IMR-90 (cell line): ENCODE measurements at regions not wholly inside any gene's neighbourhood (a gene's known extent, or its start where the extent isn't known, plus 50 kb on each side); places are given as distances from the start of the nearest gene placed in this dataset.

Source experiments
- ATAC-seq: fragments of 200-7000 bp; cut with Tn5 transposase; 2 replicates; pipeline ENCODE4 v1.9.1; 2020; ENCODE audit warnings: low read depth, mild to moderate bottlenecking, moderate library complexity
- BruUV-seq: library from RNA; stranded (reverse); fragments of 400-500 nt; replicated peaks from 2 replicates; lab custom pipeline; 2021; lab: Mats Ljungman, UMichigan
- CTCF ChIA-PET: fragments of 300-600 bp; formaldehyde crosslinking; extraction: SDS; loops from one replicate; lab custom pipeline; 2021; ENCODE audit warnings: antibody characterized with exemption; lab: Yijun Ruan, JAX
- POLR2A ChIA-PET: fragments of 300-600 bp; sonication (Branson Sonifier 250); formaldehyde crosslinking; loops from one replicate; lab custom pipeline; 2022; ENCODE audit warnings: antibody characterized with exemption; ENCODE audit not compliant: unreplicated experiment; lab: Charles Lee
- DNase-seq: peaks from one replicate; pipeline ENCODE4 v3.0.0; 2013
- H2AFZ ChIP-seq: replicated peaks from 2 replicates; pipeline ENCODE3; 2013; ENCODE audit warnings: low read length, mild to moderate bottlenecking; ENCODE audit not compliant: poor library complexity
- H2AK5ac ChIP-seq: 2 replicates; pipeline ENCODE4 v1.6.1; 2013; ENCODE audit warnings: low read depth, low read length, inconsistent platforms
- H2AK9ac ChIP-seq: replicated peaks from 2 replicates; pipeline ENCODE3; 2013; ENCODE audit warnings: mild to moderate bottlenecking, low read depth, low read length, moderate library complexity; ENCODE audit not compliant: poor library complexity
- H2BK120ac ChIP-seq: 2 replicates; pipeline ENCODE4 v1.6.1; 2013; ENCODE audit warnings: low read depth, low read length, inconsistent platforms
- H2BK15ac ChIP-seq: 3 replicates; pipeline ENCODE4 v1.6.1; 2013; ENCODE audit warnings: low read depth, low read length, inconsistent platforms
- H2BK20ac ChIP-seq: 2 replicates; pipeline ENCODE4 v1.6.1; 2013; ENCODE audit warnings: low read depth, mild to moderate bottlenecking, inconsistent platforms, low read length, moderate library complexity
- H2BK5ac ChIP-seq: 2 replicates; pipeline ENCODE4 v1.6.1; 2013; ENCODE audit warnings: mild to moderate bottlenecking, low read depth, low read length, inconsistent platforms; ENCODE audit not compliant: poor library complexity, severe bottlenecking
- H3K14ac ChIP-seq: replicated peaks from 2 replicates; pipeline ENCODE4 v1.6.1; 2013; ENCODE audit warnings: low read depth, low read length, inconsistent platforms
- H3K18ac ChIP-seq: 2 replicates; pipeline ENCODE4 v1.6.1; 2013; ENCODE audit warnings: low read depth, low read length, control low read depth
- H3K23ac ChIP-seq: 2 replicates; pipeline ENCODE4 v1.6.1; 2013; ENCODE audit warnings: low read depth, low read length, inconsistent platforms
- H3K27ac ChIP-seq: 2 replicates; pipeline ENCODE4 v1.5.1; 2013; ENCODE audit warnings: mild to moderate bottlenecking, control low read depth, low read length; ENCODE audit not compliant: insufficient read depth
- H3K27me3 ChIP-seq: 2 replicates; pipeline ENCODE4 v1.6.1; 2013; ENCODE audit warnings: low read length; ENCODE audit not compliant: control insufficient read depth, insufficient read depth
- H3K36me3 ChIP-seq: 2 replicates; pipeline ENCODE4 v1.6.1; 2013; ENCODE audit warnings: low read length, mixed read lengths; ENCODE audit not compliant: control insufficient read depth, insufficient read depth
- H3K4ac ChIP-seq: 2 replicates; pipeline ENCODE4 v1.6.1; 2013; ENCODE audit warnings: low read depth, low read length, inconsistent platforms
- H3K4me1 ChIP-seq: 2 replicates; pipeline ENCODE4 v1.6.1; 2013; ENCODE audit warnings: low read length, mixed read lengths; ENCODE audit not compliant: control insufficient read depth, insufficient read depth
- H3K4me2 ChIP-seq: 2 replicates; pipeline ENCODE4 v1.6.1; 2013; ENCODE audit warnings: low read depth, mild to moderate bottlenecking, control low read depth, low read length, moderate library complexity
- H3K4me3 ChIP-seq: 2 replicates; pipeline ENCODE4 v1.5.1; 2013; ENCODE audit warnings: low read depth, mild to moderate bottlenecking, control low read depth, low read length, moderate library complexity; ENCODE audit not compliant: insufficient read depth
- H3K56ac ChIP-seq: 2 replicates; pipeline ENCODE4 v1.6.1; 2013; ENCODE audit warnings: low read length, inconsistent platforms; ENCODE audit not compliant: insufficient read depth; ENCODE audit errors: extremely low read depth
- H3K79me1 ChIP-seq, 2 experiments: 2 replicates each; pipeline ENCODE4 v1.6.1; 2013; ENCODE audit warnings: low read length in 2 of 2, inconsistent platforms in 1 of 2, low read depth in 1 of 2
- H3K9ac ChIP-seq: 2 replicates; pipeline ENCODE4 v1.6.1; 2013; ENCODE audit warnings: low read depth, low read length, control low read depth
- H3K9me1 ChIP-seq: 2 replicates; pipeline ENCODE4 v1.6.1; 2013; ENCODE audit warnings: low read length, inconsistent platforms; ENCODE audit not compliant: insufficient read depth
- H3K9me3 ChIP-seq: 2 replicates; pipeline ENCODE4 v1.6.1; 2013; ENCODE audit warnings: low read length; ENCODE audit not compliant: control insufficient read depth, insufficient read depth
- H4K20me1 ChIP-seq: 2 replicates; pipeline ENCODE4 v1.6.1; 2013; ENCODE audit warnings: low read length, inconsistent platforms; ENCODE audit not compliant: insufficient read depth
- H4K5ac ChIP-seq: 2 replicates; pipeline ENCODE4 v1.6.1; 2013; ENCODE audit warnings: mild to moderate bottlenecking, low read depth, low read length, control low read depth
- H4K8ac ChIP-seq, 2 experiments: 2 replicates each; pipeline ENCODE4 v1.6.1; 2013; ENCODE audit warnings: low read depth in 2 of 2, low read length in 2 of 2, control low read depth in 1 of 2, inconsistent platforms in 1 of 2
- H4K91ac ChIP-seq: 2 replicates; pipeline ENCODE4 v1.6.1; 2013; ENCODE audit warnings: low read depth, low read length, inconsistent platforms; ENCODE audit not compliant: insufficient read depth
- BHLHE40 ChIP-seq: fragments of 150-350 bp; IDR thresholded peaks from 2 replicates; pipeline ENCODE4 v1.6.1; 2016; ENCODE audit warnings: mild to moderate bottlenecking, low read depth, low read length
- CEBPB ChIP-seq: IDR thresholded peaks from 2 replicates; pipeline ENCODE4 v1.6.1; 2012; ENCODE audit warnings: low read depth, low read length, improper control_type of control experiment
- CHD1 ChIP-seq: IDR thresholded peaks from 2 replicates; pipeline ENCODE4 v1.6.1; 2012; ENCODE audit warnings: low read depth, low read length, improper control_type of control experiment
- FOS ChIP-seq: fragments of 150-350 bp; IDR thresholded peaks from 2 replicates; pipeline ENCODE4 v1.6.1; 2016; ENCODE audit warnings: low read depth, low read length
- MAFK ChIP-seq: IDR thresholded peaks from 2 replicates; pipeline ENCODE4 v1.6.1; 2012; ENCODE audit warnings: low read depth, low read length, improper control_type of control experiment
- MAZ ChIP-seq: IDR thresholded peaks from 2 replicates; pipeline ENCODE4 v1.6.1; 2012; ENCODE audit warnings: low read depth, mild to moderate bottlenecking, low read length, improper control_type of control experiment, moderate library complexity, borderline replicate concordance
- MXI1 ChIP-seq: IDR thresholded peaks from 2 replicates; pipeline ENCODE4 v1.6.1; 2012; ENCODE audit warnings: low read depth, mild to moderate bottlenecking, low read length, moderate library complexity, borderline replicate concordance
- NFE2L2 ChIP-seq: fragments of 150-350 bp; IDR thresholded peaks from 2 replicates; pipeline ENCODE4 v1.6.1; 2016; ENCODE audit warnings: low read depth, mild to moderate bottlenecking, low read length
- POLR2A ChIP-seq: IDR thresholded peaks from 2 replicates; pipeline ENCODE4 v1.6.1; 2012; ENCODE audit warnings: mild to moderate bottlenecking, low read depth, low read length
- RAD21 ChIP-seq: IDR thresholded peaks from 2 replicates; pipeline ENCODE4 v1.6.1; 2012; ENCODE audit warnings: low read length, improper control_type of control experiment
- RCOR1 ChIP-seq: IDR thresholded peaks from 2 replicates; pipeline ENCODE4 v1.6.1; 2012; ENCODE audit warnings: mild to moderate bottlenecking, low read length, improper control_type of control experiment; ENCODE audit not compliant: insufficient replicate concordance
- RFX5 ChIP-seq: IDR thresholded peaks from 2 replicates; pipeline ENCODE4 v1.8.0; 2012; ENCODE audit warnings: low read depth, mild to moderate bottlenecking, low read length, moderate library complexity
- SMC3 ChIP-seq: fragments of 150-350 bp; IDR thresholded peaks from 2 replicates; pipeline ENCODE4 v1.6.1; 2016; ENCODE audit warnings: low read depth, mild to moderate bottlenecking, antibody characterized with exemption, low read length, moderate library complexity
- WGBS, 2 experiments: methylation state at CpG; one replicate each; pipeline versions ENCODE4 v1.1.5 to v1.1.7; 2013; ENCODE audit warnings: missing lambda C conversion rate in 2 of 2; ENCODE audit not compliant: insufficient read length in 1 of 2; ENCODE audit errors: extremely low coverage in 2 of 2; 5-methylcytosine and 5-hydroxymethylcytosine counted together
- dilution Hi-C: fragments of 300-500 bp; cut with HindIII; formaldehyde crosslinking; loops from one replicate; pipeline ENCODE4 v1.14.3; 2018; ENCODE audit warnings: low sequenced_read_pairs; ENCODE audit not compliant: unreplicated experiment
- in situ Hi-C: fragments of 300-500 bp; cut with MboI; formaldehyde crosslinking; loops from 3 replicates; pipeline ENCODE4 v1.14.3; 2019; ENCODE audit warnings: low sequenced_read_pairs, inconsistent platforms, mixed read lengths
- intact Hi-C: fragments of 100-400 bp; cut with micrococcal nuclease; formaldehyde crosslinking; loops from 2 replicates; pipeline ENCODE4 v1.10.0; 2022
- TF ChIP-seq, protein P1 (sequence below): fragments of 150-350 bp; IDR thresholded peaks from 2 replicates; pipeline ENCODE4 v1.6.1; 2016; ENCODE audit warnings: low read depth, mild to moderate bottlenecking, low read length, moderate library complexity, borderline replicate concordance
- TF ChIP-seq, protein P2 (sequence below): fragments of 150-350 bp; IDR thresholded peaks from 2 replicates; pipeline ENCODE4 v1.6.1; 2017; ENCODE audit warnings: mild to moderate bottlenecking, antibody characterized with exemption, low read length, low read depth
- TF ChIP-seq, protein P3 (sequence below): conservative IDR thresholded peaks from 2 replicates; pipeline ENCODE4 v1.5.1; 2012; ENCODE audit warnings: mild to moderate bottlenecking, low read depth, low read length, improper control_type of control experiment

- no peaks in the 10 kb centered on the region for H4K20me1 ChIP-seq
- no peak overlapping the region for H2BK20ac ChIP-seq
- no peak overlapping the region for H3K27ac ChIP-seq
- in situ Hi-C loops = no loop called here
- no peak overlapping the region for H3K4me2 ChIP-seq
- no peak overlapping the region for H4K91ac ChIP-seq
- ATAC-seq (no peak), DNase-seq (no peak)
- no peak overlapping the region for H2AK5ac ChIP-seq
- H3K9ac ChIP-seq = no peak overlapping the region
- no TSS peak for BruUV-seq
- H2BK120ac ChIP-seq = no peak overlapping the region
- CTCF ChIA-PET = no interaction called here
- H3K23ac ChIP-seq = no peak overlapping the region
- no peak overlapping the region for H3K4ac ChIP-seq
- TF ChIP-seq FOS = no peak
- TF ChIP-seq BHLHE40 = no peak
- TF ChIP-seq, protein P1, sequence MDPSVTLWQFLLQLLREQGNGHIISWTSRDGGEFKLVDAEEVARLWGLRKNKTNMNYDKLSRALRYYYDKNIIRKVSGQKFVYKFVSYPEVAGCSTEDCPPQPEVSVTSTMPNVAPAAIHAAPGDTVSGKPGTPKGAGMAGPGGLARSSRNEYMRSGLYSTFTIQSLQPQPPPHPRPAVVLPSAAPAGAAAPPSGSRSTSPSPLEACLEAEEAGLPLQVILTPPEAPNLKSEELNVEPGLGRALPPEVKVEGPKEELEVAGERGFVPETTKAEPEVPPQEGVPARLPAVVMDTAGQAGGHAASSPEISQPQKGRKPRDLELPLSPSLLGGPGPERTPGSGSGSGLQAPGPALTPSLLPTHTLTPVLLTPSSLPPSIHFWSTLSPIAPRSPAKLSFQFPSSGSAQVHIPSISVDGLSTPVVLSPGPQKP = no peak
- TF ChIP-seq RFX5 = no peak
- TF ChIP-seq CEBPB = no peak
- TF ChIP-seq POLR2A = no peak
- TF ChIP-seq RCOR1 = no peak
- no peak for TF ChIP-seq SMC3
- TF ChIP-seq NFE2L2 = no peak
- TF ChIP-seq CHD1 = no peak
- TF ChIP-seq RAD21 = no peak
- TF ChIP-seq, protein P2, sequence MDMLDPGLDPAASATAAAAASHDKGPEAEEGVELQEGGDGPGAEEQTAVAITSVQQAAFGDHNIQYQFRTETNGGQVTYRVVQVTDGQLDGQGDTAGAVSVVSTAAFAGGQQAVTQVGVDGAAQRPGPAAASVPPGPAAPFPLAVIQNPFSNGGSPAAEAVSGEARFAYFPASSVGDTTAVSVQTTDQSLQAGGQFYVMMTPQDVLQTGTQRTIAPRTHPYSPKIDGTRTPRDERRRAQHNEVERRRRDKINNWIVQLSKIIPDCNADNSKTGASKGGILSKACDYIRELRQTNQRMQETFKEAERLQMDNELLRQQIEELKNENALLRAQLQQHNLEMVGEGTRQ = no peak
- TF ChIP-seq MAFK = no peak
- no peak for TF ChIP-seq MAZ
- TF ChIP-seq MXI1 = no peak
- TF ChIP-seq, protein P3, sequence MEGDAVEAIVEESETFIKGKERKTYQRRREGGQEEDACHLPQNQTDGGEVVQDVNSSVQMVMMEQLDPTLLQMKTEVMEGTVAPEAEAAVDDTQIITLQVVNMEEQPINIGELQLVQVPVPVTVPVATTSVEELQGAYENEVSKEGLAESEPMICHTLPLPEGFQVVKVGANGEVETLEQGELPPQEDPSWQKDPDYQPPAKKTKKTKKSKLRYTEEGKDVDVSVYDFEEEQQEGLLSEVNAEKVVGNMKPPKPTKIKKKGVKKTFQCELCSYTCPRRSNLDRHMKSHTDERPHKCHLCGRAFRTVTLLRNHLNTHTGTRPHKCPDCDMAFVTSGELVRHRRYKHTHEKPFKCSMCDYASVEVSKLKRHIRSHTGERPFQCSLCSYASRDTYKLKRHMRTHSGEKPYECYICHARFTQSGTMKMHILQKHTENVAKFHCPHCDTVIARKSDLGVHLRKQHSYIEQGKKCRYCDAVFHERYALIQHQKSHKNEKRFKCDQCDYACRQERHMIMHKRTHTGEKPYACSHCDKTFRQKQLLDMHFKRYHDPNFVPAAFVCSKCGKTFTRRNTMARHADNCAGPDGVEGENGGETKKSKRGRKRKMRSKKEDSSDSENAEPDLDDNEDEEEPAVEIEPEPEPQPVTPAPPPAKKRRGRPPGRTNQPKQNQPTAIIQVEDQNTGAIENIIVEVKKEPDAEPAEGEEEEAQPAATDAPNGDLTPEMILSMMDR = no peak
- no peak overlapping the region for H2BK15ac ChIP-seq
- no peaks in the 10 kb centered on the region; the same call in 1 of the 2 replicates for H3K27me3 ChIP-seq
- H3K4me3 ChIP-seq = no peak overlapping the region
- WGBS, 2 experiments = 60% methylated on average over 1 of the region's 13 CpGs; no CpG with 5 or more reads in 1 of the 2 experiments
- intact Hi-C loops = no loop called here
- no peaks in the 10 kb centered on the region for H3K4me1 ChIP-seq
- H2AFZ ChIP-seq = no peak overlapping the region
- POLR2A ChIA-PET = no interaction called here
- H3K9me3 ChIP-seq = no peaks in the 10 kb centered on the region
- dilution Hi-C loops = no loop called here
- H4K8ac ChIP-seq = no peak overlapping the region
- no peak overlapping the region for H2BK5ac ChIP-seq
- no peaks in the 10 kb centered on the region for H3K36me3 ChIP-seq
- no peak overlapping the region for H3K18ac ChIP-seq
- H4K5ac ChIP-seq = no peak overlapping the region
- H3K9me1 ChIP-seq = no peaks in the 10 kb centered on the region
- no peak overlapping the region for H3K14ac ChIP-seq
- H2AK9ac ChIP-seq = no peak overlapping the region
- H3K56ac ChIP-seq = no peak overlapping the region
- H3K79me1 ChIP-seq = no peaks in the 10 kb centered on the region
These were observed 69.2 kb upstream of the SFMBT2 start for GRCh38 chr10:7479861-7480598.
